Osteocyte (in vitro differentiated cells): ENCODE measurements at regions not wholly inside any gene's neighbourhood (a gene's known extent, or its start where the extent isn't known, plus 50 kb on each side); places are given as distances from the start of the nearest gene placed in this dataset.

Experiments
- DNase-seq: peaks from one replicate; pipeline ENCODE4 v3.0.0; 2021; ENCODE audit warnings: mixed read lengths; ENCODE audit not compliant: unreplicated experiment; ENCODE audit errors: extremely low spot score
- H3K27ac Mint-ChIP-seq: one replicate; pipeline ENCODE4 v1.8.0; 2021; ENCODE audit warnings: mild to moderate bottlenecking, mixed read lengths; ENCODE audit not compliant: unreplicated experiment
- H3K27me3 Mint-ChIP-seq: one replicate; pipeline ENCODE4 v1.8.0; 2021; ENCODE audit warnings: mixed read lengths; ENCODE audit not compliant: unreplicated experiment
- H3K36me3 Mint-ChIP-seq: one replicate; pipeline ENCODE4 v1.8.0; 2021; ENCODE audit warnings: mixed read lengths; ENCODE audit not compliant: unreplicated experiment
- H3K4me1 Mint-ChIP-seq: one replicate; pipeline ENCODE4 v1.8.0; 2021; ENCODE audit warnings: mixed read lengths; ENCODE audit not compliant: unreplicated experiment
- H3K4me3 Mint-ChIP-seq: one replicate; pipeline ENCODE4 v1.8.0; 2021; ENCODE audit warnings: mild to moderate bottlenecking, moderate library complexity, mixed read lengths; ENCODE audit not compliant: unreplicated experiment
- H3K9me3 Mint-ChIP-seq: one replicate; pipeline ENCODE4 v1.8.0; 2021; ENCODE audit warnings: mixed read lengths; ENCODE audit not compliant: unreplicated experiment
- CTCF ChIP-seq: fragments of 200-600 bp; sonication (generic); IDR thresholded peaks from 2 replicates; pipeline ENCODE4 v1.5.0; 2021; ENCODE audit warnings: antibody characterized with exemption, mild to moderate bottlenecking, moderate library complexity

GRCh38 chr3:106819440-106819839 is 557.8 kb upstream of the CCDC54 start:
- H3K9me3 Mint-ChIP-seq = no peaks in the 10 kb centered on the region
- H3K27ac Mint-ChIP-seq = no peak overlapping the region
- no peaks in the 10 kb centered on the region for H3K27me3 Mint-ChIP-seq
- no peak for DNase-seq
- no peak for TF ChIP-seq CTCF
- peaks cover 2% of the 10 kb centered on the region for H3K4me1 Mint-ChIP-seq
- H3K36me3 Mint-ChIP-seq = no peaks in the 10 kb centered on the region
- no peak overlapping the region for H3K4me3 Mint-ChIP-seq

- no peak for DNase-seq
- H3K36me3 Mint-ChIP-seq = no peaks in the 10 kb centered on the region
- peaks cover 13% of the 10 kb centered on the region for H3K4me1 Mint-ChIP-seq
- no peaks in the 10 kb centered on the region for H3K9me3 Mint-ChIP-seq
- no peak overlapping the region for H3K4me3 Mint-ChIP-seq
- no peak overlapping the region for H3K27ac Mint-ChIP-seq
- TF ChIP-seq CTCF = no peak
- no peaks in the 10 kb centered on the region for H3K27me3 Mint-ChIP-seq
Observed at GRCh38 chr3:106820726-106821362, 556.4 kb upstream of the CCDC54 start.

GRCh38 chr3:106821801-106822200 is 555.4 kb upstream of the CCDC54 start:
- no peaks in the 10 kb centered on the region for H3K9me3 Mint-ChIP-seq
- no peaks in the 10 kb centered on the region for H3K27me3 Mint-ChIP-seq
- no peak for DNase-seq
- TF ChIP-seq CTCF = no peak
- no peak overlapping the region for H3K27ac Mint-ChIP-seq
- no peaks in the 10 kb centered on the region for H3K36me3 Mint-ChIP-seq
- H3K4me3 Mint-ChIP-seq = no peak overlapping the region
- H3K4me1 Mint-ChIP-seq = peaks cover 20% of the 10 kb centered on the region

- no peaks in the 10 kb centered on the region for H3K36me3 Mint-ChIP-seq
- H3K4me3 Mint-ChIP-seq = no peak overlapping the region
- no peak for DNase-seq
- H3K27ac Mint-ChIP-seq = no peak overlapping the region
- H3K27me3 Mint-ChIP-seq = no peaks in the 10 kb centered on the region
- TF ChIP-seq CTCF = no peak
- H3K9me3 Mint-ChIP-seq = no peaks in the 10 kb centered on the region
- H3K4me1 Mint-ChIP-seq = peaks cover 24% of the 10 kb centered on the region
Observed at GRCh38 chr3:106822204-106822603, 555.0 kb upstream of the CCDC54 start.

GRCh38 chr3:106823701-106824100 is 553.5 kb upstream of the CCDC54 start:
- H3K4me1 Mint-ChIP-seq = peaks cover 33% of the 10 kb centered on the region
- DNase-seq = no peak
- no peaks in the 10 kb centered on the region for H3K9me3 Mint-ChIP-seq
- no peaks in the 10 kb centered on the region for H3K36me3 Mint-ChIP-seq
- no peak for TF ChIP-seq CTCF
- no peaks in the 10 kb centered on the region for H3K27me3 Mint-ChIP-seq
- no peak overlapping the region for H3K27ac Mint-ChIP-seq
- H3K4me3 Mint-ChIP-seq = no peak overlapping the region
